HG03280 (cell line): ENCODE measurements at regions not wholly inside any gene's neighbourhood (a gene's known extent, or its start where the extent isn't known, plus 50 kb on each side); places are given as distances from the start of the nearest gene placed in this dataset.
A peak's percentile ranks its signal among the peaks of the same experiment; 100 is the strongest.

Experiments used
- ATAC-seq: cut with Tn5 transposase; IDR thresholded peaks from one replicate; pipeline ENCODE4 v1.9.1; 2021; ENCODE audit warnings: mild to moderate bottlenecking, moderate library complexity; ENCODE audit not compliant: unreplicated experiment

DNA sequence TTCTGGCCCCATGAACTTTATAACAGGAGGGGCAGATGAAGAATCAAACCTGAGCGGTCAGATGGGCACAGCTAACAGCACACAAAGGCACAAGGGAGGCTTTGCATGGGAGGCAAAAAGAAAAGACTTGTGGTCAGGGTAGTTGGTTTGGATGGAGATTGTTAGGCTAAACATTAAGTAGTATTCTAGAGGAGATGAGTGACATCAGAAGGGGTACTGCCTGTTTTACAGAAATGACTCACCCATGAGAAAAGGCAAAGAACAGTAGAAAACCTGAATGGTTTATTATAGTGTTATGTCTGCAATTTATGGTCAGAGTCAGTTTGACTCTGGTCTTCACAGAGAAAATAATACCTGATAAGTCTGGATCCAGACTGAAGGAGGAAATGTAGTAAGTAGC, 129.8 kb upstream of the KIRREL3 start:
- no peak for ATAC-seq

DNA sequence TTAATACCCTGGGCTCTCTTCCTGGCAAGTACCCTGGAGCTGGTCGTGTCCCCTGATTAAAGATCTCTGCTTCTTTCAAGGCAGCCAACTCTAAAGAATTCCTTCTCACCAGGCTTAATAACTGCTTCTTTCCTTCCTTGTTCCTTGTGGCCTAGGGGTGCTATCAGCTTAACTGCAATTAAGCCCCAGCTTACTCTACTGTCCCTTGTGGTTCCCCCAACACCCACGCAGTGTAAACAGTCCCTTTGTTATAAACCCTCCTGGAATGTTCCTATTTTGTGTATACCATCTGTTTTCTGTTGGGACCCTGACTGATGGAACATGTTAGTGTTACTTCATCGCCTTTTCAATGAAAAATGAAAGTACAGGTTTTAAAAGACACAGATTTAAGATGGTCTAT, 126.4 kb upstream of the KIRREL3 start:
- ATAC-seq, result no peak

DNA sequence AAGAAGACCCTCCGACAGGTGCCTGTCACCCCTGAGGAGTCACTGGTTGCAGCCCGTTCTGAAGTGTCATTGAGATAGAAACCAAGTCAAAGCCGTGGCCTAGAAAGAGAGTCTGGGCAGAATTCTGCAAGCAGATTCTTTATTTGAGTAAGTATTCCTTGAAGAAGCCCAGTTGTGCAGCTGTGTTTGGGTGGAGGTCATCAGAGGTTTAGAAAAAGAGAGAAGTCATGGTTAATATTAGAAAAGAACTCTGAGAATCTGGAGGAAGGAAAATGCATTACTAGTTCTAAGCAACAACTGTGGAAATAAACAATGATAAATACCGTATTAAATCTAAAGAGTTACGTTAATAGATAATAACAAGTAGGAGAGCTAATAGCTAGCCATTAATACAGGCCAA, 118.8 kb upstream of the KIRREL3 start:
- no peak for ATAC-seq

DNA sequence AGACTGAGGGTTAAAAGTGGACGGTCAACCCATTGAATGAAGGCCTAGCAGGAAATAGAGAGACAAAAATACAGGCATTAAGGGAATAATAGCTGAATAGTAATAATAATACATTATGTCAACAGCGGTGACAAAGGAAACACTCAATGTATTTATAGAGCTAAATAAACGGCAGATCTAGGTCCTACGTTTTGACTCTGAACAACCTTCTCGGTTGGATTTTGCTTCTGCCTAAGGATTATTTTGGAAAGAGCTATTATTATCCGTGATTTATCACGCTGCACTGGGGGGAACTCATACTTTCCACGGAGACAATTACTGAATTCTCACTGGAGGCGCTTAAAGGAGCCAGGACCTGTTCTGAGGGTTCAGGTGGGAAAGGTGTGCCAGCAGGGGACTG, 118.2 kb upstream of the KIRREL3 start:
- no peak for ATAC-seq

DNA sequence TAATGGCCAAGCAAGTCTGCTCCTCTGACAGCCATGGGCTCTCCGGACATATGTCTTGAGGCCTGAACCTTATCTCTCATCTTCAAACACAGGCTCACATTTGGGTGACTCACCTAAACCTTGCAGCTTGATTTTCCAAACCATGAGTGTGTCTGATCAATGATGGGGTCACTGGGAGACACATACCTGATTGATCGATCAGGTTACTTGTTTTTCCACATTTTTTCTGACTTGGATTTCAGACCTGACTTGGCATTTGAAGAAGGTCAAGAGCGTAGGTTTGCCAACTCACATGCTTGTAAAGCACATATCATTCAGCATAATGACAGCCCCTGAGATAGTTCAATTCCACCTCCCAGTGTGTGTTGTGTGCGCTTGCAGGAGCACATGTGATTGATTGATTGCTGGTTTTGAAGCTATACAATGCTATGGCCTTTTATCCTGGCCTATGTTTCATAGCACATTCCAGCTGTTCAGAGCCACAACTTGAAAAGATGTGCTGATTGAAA, 116.7 kb upstream of the KIRREL3 start:
- no peak for ATAC-seq

DNA sequence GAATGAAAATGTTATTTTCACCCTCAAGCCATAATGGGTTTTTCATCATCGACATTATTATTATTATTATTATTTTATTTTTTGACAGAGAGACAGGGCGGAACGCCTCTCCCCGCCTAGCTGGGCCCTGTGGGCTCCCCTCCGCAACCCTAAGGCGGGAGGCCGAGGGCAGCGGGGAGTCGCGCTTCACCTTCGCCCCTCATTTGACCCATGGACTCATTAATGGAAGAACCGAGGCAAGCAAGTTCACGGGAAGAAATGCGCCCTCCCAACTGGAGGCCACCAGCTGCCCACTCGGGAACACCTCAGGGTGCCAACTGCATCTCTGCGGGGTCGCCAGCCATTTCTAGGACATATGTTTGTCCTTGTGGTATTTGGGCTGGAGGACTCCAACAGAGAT, 115.3 kb upstream of the KIRREL3 start:
- ATAC-seq, result no peak

DNA sequence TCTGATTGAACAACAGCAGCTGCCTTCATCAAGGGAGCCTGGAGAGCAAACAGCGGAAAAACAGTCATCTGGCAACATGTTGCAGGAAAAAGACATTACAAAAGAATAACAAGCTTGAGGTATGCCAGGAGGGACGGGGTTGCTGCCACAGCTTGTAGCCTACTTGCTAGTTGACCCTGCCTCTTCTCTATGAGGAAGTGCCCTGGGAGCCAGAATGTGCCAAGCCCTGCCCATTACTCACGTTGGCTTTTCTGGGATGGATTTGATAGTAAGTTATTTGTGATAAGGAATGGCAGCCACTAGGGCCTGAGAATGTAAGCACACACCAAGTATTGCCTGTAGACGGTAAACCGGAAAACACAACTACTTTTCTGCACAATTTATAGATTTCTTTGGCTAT, 113.5 kb upstream of the KIRREL3 start:
- no peak for ATAC-seq

DNA sequence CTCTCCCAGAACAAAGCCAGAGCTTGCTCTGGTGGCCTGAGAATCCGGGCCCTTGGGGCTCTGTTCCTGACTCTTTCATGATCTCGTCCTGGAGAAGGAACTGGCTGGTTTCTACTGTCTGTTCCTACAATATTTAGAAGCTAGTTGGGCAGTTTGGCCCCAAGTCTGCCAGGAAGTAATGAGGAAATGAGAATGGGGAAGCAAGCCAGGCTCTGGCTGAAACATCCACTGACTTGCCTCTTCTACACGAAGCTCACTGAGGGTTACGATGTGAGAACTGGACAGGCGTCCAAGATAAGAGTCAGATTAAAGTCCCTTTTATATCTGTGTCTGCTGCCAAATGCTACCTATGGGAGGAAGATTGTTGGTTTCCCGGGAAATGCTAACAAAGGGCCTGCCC, 110.0 kb upstream of the KIRREL3 start:
- ATAC-seq, result no peak

DNA sequence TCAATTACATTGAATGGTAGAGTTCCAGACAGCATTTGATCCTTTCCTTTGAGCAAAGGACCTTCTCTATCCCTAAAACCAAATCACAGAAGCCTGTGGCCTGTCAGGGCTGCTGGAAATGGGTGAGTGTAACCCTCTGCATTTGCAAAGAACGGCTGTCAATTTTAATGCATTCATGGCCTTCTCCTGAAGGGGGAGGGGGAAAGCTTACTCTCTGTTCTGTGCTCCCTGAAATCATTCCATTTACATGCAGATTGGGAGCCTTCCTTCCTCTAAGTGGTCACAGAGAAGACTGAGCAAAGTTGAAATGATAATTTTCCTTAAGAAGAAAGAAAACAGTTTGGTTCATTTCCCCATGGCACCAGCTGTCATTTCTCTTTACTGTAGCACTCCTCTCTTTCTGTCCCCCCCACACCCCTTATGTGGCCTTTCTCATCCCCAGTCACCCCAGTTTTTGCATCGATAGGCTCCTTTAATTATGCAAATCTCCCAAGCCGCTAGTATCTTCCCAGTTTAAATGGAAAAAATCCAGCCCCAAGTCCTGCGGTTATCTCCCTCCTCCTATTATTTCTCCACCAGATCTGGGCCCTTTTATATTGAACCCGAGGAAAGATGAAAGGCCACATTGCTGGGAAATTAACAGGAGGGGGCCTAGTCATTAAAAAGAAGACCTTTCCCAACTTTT, 109.4 kb upstream of the KIRREL3 start:
- no peak for ATAC-seq

DNA sequence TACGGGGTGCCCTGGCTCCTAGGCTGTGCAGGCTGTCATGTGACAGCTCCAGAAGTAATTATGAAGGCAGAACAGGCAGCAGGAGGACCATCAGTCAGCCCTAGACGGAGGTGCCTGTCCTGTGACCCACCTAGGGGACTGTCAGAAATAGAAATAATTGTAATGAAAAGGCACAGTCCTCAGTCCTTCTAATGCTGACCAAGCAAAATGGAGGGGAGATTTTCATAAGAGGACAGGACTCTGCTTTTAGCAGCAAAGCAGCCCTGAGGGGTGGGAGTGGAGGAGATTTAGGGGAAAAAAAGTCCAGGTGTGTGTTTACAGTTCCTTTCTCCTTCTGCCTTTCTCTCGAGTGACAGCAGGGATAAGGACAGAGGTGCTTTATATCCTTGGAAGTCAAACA, 108.3 kb upstream of the KIRREL3 start:
- ATAC-seq, result no peak

DNA sequence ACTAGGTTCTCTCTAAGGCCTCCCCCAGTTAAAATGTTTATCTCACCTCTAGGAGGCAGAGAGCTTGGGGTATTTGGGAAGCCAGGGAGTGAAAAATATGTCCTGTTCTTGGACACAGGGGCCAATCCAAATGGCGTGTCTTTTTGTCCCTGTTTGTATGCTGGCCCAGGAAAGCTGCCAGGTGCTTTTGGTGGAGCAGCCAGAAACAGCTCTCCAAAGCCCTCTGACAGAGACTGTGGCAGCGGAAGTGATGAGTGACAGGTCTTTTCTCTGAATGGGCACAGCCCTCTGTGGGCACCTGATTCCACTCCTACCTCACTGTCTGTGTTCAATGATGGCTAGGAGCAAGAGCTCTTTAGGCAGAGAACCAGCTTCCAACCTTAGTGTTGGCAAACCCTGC, 106.4 kb upstream of the KIRREL3 start:
- ATAC-seq, result no peak

DNA sequence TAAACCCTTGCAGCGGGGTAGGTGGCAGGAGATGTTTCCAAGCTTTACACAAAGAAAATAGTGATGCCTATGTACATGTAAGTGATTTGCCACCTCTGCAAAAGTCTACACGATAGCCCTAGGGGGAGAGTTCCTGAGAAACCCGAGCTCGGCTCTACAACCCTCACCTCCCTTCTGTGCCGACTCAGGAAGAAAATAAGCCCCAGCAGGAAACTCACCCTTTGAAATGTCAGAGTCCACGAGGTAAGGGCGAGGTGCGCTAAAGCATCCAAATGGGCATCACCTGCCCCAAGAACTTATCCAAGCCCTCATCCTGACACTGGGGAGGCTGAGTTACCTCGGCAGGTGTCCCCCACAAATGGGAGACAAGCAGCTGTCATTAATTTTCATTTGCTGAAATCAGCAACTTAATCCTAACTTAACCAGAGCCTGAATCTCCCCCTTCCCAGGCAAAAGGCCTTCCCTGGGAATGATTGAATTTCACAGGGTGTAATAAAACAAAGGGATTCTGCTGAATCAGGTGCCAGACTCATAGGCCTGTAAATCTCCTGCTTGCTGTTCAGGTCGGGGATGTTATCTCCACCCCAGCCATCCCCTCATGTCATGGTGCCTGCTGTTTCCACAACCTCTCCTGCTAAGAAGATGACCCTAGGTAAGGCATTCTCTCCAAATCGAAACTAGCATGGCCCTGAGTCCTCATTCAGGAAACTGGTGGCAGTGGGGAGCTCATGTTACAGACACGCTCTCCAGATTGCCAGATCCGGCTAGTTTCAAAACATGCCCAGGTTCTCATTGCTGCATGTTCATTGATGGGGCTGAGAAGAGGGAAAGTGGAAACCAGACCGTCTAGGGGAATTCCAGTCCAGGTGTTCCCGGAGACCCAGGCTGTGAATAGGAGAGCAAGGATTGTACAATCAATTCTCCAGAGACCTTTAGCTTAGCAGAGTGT, 105.3 kb upstream of the KIRREL3 start:
- ATAC-seq, result no peak

DNA sequence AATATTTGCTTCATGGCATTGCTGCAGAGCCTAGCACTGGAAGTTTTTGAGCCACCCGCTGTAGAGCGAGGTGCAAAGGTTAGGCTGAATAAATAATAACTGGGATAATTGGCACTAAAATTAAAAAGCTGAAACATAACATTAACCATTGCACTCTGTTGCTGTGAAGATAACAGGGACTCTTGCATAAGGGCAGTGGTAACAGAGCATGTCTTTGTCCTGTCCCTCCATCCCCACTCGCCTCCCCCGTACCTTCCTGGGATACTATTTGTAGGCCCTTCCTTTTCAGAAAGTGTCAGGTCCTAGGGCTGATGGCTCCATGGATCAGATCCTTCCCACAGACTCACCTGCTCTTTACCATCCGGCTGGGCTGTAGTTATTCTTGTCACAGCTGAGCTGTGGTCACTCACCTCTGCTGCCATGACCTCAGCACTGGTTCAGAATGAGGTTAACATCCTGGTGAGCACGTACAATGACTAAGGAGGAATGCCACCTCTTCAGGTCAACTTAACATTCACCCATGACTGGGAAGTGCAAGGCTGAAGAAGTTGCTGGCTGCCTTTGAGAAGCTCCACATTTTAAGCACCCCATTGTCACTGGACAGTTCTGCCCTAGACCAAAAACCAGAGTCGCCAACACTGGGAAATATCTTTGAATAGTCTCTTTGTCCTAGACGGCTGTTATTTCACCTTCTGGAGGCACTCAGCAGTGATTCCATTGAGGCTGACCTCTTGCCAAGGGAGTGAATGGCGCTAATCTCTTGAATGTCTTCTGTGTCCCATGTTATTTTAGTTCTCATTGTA, 103.2 kb upstream of the KIRREL3 start:
- ATAC-seq, result no peak

DNA sequence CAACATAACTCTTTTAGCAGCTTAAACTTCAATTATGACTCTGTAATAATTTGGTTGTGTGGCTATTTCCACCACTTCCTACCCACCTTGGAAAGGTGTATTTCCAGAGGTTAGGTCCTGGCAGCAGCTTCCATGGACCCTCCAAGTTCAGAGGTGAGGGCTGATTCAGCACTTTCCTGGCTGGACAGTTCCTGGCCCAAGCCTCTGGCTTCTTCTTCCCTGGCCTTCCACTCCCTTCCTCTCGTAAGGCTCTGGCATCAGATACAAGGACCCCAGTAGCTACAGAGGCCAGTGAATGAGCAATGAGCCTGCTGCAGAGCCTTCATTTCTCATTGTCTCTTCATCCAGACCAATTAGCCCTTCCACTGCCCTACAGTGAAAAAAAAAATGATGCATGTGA, 98.1 kb upstream of the KIRREL3 start:
- no peak for ATAC-seq

DNA sequence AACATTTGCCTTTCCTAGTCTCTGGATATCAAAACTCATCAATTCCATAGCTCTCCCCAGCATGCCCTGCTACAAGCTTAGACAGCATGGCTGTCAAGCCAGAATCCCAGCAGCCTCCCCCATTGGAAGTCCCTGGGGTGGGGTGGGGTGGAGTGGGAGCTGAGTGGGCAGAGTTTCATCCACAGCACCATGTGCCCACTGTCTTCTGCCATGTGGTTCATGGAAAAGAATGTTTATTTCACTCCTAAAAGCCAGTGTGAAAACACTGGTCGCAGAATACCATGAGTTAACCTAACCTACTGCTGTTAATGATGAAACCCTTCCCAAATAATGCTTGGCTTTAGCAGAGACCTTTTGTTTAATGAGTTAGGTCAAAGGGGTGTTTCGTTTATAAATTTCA, 80.2 kb upstream of the KIRREL3 start:
- ATAC-seq, result no peak

DNA sequence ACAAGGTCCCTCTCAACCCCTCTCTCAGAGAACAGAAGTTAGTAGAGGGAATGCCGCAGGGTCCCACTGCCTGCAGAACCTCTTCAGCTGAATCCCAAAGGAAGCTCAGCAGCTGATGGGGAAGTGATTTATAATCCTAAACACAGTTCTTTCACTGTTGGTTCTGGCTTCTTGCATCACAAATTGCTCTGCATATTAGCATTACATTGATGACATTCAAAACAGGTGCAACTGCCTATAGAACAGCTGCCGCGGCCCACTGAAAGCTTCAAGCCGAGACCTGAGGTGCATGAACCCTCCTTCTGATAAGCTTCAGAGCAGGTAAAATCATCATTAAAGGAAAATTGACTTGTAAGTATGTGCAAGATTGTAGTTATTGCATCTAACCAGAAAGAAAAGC, 75.2 kb upstream of the KIRREL3 start:
- no peak for ATAC-seq

DNA sequence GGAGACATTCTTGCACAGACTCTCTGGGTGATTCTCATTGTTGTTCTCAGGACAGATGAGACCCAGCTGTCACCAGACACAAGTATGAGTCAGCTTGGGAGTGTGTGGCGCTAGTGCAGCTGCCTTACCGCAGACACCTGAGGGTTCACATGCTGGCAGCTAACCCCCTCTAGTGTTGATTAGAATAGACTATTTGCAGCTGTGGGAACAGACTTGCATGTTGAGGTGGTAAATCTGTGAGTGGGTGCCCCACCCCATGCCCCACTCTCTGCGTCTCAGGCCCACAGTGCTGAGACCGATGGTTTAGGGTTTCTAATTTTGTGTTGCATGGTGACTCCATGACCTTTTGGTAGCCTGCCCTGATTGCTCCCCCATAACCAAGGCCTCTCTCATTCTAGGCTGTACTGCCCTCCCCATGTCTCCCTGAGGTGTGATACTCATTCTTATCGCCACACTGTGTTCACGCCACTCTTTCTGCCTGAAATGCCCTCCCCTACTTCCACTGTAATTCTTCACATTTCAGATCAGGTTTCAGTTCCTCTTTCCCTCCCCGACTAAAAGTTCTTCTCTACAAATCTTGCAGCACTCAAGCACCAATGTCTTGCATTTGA, 73.7 kb upstream of the KIRREL3 start:
- peak; percentile 97 for ATAC-seq

DNA sequence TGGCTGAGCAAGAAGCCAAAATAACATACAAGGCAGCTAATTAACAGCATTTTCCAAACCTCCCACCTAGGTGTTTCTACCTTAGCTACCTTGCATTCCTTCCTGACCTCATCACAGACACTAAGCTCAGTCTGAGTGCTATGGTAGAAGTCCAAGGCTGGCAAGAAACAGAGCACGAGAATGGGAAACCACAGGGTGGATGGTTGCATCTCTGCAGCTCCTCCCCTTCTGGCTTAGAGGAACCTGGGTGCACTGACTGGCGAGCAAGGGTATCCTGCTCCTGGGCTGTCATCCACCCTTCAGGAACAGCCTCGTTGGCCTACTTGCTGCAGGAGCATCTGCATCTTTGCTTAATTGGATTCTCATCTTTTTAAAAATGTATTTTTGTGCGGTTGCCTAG, 73.1 kb upstream of the KIRREL3 start:
- ATAC-seq, result no peak

DNA sequence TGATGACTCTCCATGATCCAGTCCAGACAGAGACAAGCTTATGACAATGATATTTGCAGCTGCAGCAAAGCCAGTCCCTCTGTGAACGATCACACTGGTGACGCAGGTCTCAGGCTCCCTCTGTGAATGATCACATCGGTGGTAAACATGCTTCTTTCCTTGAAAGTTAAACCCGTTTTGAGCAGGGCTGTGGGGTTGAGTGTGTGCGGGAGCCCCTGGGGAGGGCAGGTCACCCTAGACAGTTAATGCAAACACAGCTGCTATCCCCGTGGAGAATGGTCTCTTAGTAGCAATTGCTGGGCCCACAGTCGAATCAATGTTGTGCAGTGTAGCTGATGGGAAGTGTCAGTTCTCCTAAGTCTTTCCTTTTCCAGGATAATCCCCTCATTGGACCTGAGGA, 71.0 kb upstream of the KIRREL3 start:
- no peak for ATAC-seq

DNA sequence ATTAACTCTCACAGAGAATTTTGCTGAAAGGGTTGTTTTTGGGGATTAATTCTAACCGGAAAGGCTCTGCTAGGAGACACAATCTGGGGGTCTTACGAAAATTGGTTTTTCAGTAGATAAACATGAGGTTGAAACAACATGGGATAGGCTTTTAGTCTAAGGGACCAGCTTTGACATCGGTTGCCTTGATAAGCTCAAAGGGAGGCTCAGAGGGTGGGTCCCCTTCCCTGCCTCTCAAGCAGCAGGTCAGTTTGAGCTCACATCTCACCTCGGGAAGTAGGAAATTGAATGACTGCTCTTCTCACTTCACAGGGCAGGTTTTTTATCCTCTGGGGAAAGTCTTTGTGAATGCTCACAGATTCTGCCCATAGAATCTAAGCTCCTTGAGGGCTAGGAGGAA, 70.2 kb upstream of the KIRREL3 start:
- no peak for ATAC-seq
